Neural cell (in vitro differentiated cells): ENCODE measurements at regions not wholly inside any gene's neighbourhood (a gene's known extent, or its start where the extent isn't known, plus 50 kb on each side); places are given as distances from the start of the nearest gene placed in this dataset.

Source experiments
- H2AFZ ChIP-seq: fragments of 200-600, 300-800 bp; sonication (generic), shearing (Covaris generic); 2 replicates; pipeline ENCODE4 v1.6.0; 2014; ENCODE audit warnings: low read depth, mild to moderate bottlenecking, antibody characterized with exemption, low read length, moderate library complexity
- H3F3A ChIP-seq: fragments of 200-600 bp; shearing (Covaris generic); 2 replicates; pipeline ENCODE4 v1.6.1; 2016; ENCODE audit warnings: mild to moderate bottlenecking, moderate library complexity, mixed read lengths, antibody characterized with exemption, low read length; ENCODE audit not compliant: insufficient read depth, poor library complexity, severe bottlenecking
- H3K27ac ChIP-seq: fragments of 200-600, 300-800 bp; sonication (generic), shearing (Covaris generic); 2 replicates; pipeline ENCODE4 v1.5.1; 2014; ENCODE audit warnings: mild to moderate bottlenecking, low read length, moderate library complexity
- H3K27me3 ChIP-seq: fragments of 300-800, 200-600 bp; sonication (generic), shearing (Covaris generic); 2 replicates; pipeline ENCODE4 v1.6.0; 2014; ENCODE audit warnings: mild to moderate bottlenecking, low read depth, low read length, moderate library complexity; ENCODE audit not compliant: insufficient read depth
- H3K36me3 ChIP-seq: fragments of 300-800, 200-600 bp; sonication (generic), shearing (Covaris generic); 2 replicates; pipeline ENCODE4 v1.5.1; 2014; ENCODE audit warnings: mild to moderate bottlenecking, antibody characterized with exemption, low read length, moderate library complexity; ENCODE audit not compliant: insufficient read depth
- H3K4me2 ChIP-seq: fragments of 300-800, 200-600 bp; sonication (generic), shearing (Covaris generic); 2 replicates; pipeline ENCODE4 v1.6.0; 2014; ENCODE audit warnings: mild to moderate bottlenecking, low read length
- H3K4me3 ChIP-seq: fragments of 300-800, 200-600 bp; sonication (generic), shearing (Covaris generic); 2 replicates; pipeline ENCODE4 v1.5.1; 2014; ENCODE audit warnings: mild to moderate bottlenecking, low read length, moderate library complexity
- H3K79me2 ChIP-seq: fragments of 200-600 bp; shearing (Covaris generic); replicated peaks from 2 replicates; pipeline ENCODE4 v1.6.0; 2014; ENCODE audit warnings: mild to moderate bottlenecking, low read length, moderate library complexity; ENCODE audit not compliant: insufficient read depth
- H3K9ac ChIP-seq: fragments of 300-800, 200-600 bp; sonication (generic), shearing (Covaris generic); 2 replicates; pipeline ENCODE4 v1.6.1; 2016; ENCODE audit warnings: mild to moderate bottlenecking, low read length, mixed read lengths
- H3K9me2 ChIP-seq: fragments of 200-600 bp; shearing (Covaris generic); 2 replicates; pipeline ENCODE4 v1.6.1; 2016; ENCODE audit warnings: mild to moderate bottlenecking, low read length, mixed read lengths; ENCODE audit not compliant: insufficient read depth
- H3K9me3 ChIP-seq: fragments of 200-600, 300-800 bp; sonication (generic), shearing (Covaris generic); 2 replicates; pipeline ENCODE4 v1.6.1; 2016; ENCODE audit warnings: mild to moderate bottlenecking, mixed run types, low read length, moderate library complexity, mixed read lengths
- H4K20me1 ChIP-seq: fragments of 200-600 bp; shearing (Covaris generic); 2 replicates; pipeline ENCODE4 v1.6.1; 2016; ENCODE audit warnings: mild to moderate bottlenecking, mixed run types; ENCODE audit not compliant: insufficient read depth
- EP300 ChIP-seq: fragments of 450-650 bp; conservative IDR thresholded peaks from 2 replicates; pipeline ENCODE4 v1.6.1; 2014; ENCODE audit warnings: antibody characterized with exemption, mild to moderate bottlenecking, moderate library complexity; ENCODE audit not compliant: poor library complexity, severe bottlenecking
- EZH2 ChIP-seq: fragments of 200-600, 300-800 bp; shearing (Covaris generic), sonication (generic); IDR thresholded peaks from 2 replicates; pipeline ENCODE4 v1.6.1; 2014; ENCODE audit warnings: antibody characterized with exemption, low read length, borderline replicate concordance, mild to moderate bottlenecking; ENCODE audit not compliant: insufficient read depth, poor library complexity, severe bottlenecking
- MXI1 ChIP-seq: fragments of 450-650 bp; conservative IDR thresholded peaks from 2 replicates; pipeline ENCODE4 v1.6.1; 2014; ENCODE audit warnings: antibody characterized with exemption, mild to moderate bottlenecking; ENCODE audit not compliant: poor library complexity, severe bottlenecking
- POLR2AphosphoS5 ChIP-seq: IDR thresholded peaks from 2 replicates; pipeline ENCODE4 v1.6.1; 2012
- RAD21 ChIP-seq: fragments of 450-650 bp; conservative IDR thresholded peaks from 2 replicates; pipeline ENCODE4 v1.6.1; 2014; ENCODE audit warnings: antibody characterized with exemption, mild to moderate bottlenecking, moderate library complexity
- SMC3 ChIP-seq: fragments of 450-650 bp; conservative IDR thresholded peaks from 2 replicates; pipeline ENCODE4 v1.6.1; 2014; ENCODE audit warnings: antibody characterized with exemption, mild to moderate bottlenecking, moderate library complexity; ENCODE audit not compliant: poor library complexity
- TAF1 ChIP-seq: IDR thresholded peaks from 2 replicates; pipeline ENCODE4 v1.6.1; 2012; ENCODE audit warnings: low read depth
- TF ChIP-seq, protein P1 (sequence below): IDR thresholded peaks from 2 replicates; pipeline ENCODE4 v1.6.1; 2012; ENCODE audit warnings: borderline replicate concordance
- TF ChIP-seq, protein P2 (sequence below): fragments of 450-650 bp; IDR thresholded peaks from 2 replicates; pipeline ENCODE4 v1.5.1; 2014; ENCODE audit warnings: antibody characterized with exemption, mild to moderate bottlenecking, moderate library complexity; ENCODE audit not compliant: poor library complexity, severe bottlenecking

GRCh38 chrX:95791876-95792275 is 892.8 kb upstream of the DIAPH2 start:
- TF ChIP-seq, protein P1, sequence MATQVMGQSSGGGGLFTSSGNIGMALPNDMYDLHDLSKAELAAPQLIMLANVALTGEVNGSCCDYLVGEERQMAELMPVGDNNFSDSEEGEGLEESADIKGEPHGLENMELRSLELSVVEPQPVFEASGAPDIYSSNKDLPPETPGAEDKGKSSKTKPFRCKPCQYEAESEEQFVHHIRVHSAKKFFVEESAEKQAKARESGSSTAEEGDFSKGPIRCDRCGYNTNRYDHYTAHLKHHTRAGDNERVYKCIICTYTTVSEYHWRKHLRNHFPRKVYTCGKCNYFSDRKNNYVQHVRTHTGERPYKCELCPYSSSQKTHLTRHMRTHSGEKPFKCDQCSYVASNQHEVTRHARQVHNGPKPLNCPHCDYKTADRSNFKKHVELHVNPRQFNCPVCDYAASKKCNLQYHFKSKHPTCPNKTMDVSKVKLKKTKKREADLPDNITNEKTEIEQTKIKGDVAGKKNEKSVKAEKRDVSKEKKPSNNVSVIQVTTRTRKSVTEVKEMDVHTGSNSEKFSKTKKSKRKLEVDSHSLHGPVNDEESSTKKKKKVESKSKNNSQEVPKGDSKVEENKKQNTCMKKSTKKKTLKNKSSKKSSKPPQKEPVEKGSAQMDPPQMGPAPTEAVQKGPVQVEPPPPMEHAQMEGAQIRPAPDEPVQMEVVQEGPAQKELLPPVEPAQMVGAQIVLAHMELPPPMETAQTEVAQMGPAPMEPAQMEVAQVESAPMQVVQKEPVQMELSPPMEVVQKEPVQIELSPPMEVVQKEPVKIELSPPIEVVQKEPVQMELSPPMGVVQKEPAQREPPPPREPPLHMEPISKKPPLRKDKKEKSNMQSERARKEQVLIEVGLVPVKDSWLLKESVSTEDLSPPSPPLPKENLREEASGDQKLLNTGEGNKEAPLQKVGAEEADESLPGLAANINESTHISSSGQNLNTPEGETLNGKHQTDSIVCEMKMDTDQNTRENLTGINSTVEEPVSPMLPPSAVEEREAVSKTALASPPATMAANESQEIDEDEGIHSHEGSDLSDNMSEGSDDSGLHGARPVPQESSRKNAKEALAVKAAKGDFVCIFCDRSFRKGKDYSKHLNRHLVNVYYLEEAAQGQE = no peak
- TF ChIP-seq POLR2AphosphoS5 (no peak), TAF1 (no peak), EZH2 (no peak), RAD21 (no peak), MXI1 (no peak), SMC3 (no peak), EP300 (no peak)
- TF ChIP-seq, protein P2, sequence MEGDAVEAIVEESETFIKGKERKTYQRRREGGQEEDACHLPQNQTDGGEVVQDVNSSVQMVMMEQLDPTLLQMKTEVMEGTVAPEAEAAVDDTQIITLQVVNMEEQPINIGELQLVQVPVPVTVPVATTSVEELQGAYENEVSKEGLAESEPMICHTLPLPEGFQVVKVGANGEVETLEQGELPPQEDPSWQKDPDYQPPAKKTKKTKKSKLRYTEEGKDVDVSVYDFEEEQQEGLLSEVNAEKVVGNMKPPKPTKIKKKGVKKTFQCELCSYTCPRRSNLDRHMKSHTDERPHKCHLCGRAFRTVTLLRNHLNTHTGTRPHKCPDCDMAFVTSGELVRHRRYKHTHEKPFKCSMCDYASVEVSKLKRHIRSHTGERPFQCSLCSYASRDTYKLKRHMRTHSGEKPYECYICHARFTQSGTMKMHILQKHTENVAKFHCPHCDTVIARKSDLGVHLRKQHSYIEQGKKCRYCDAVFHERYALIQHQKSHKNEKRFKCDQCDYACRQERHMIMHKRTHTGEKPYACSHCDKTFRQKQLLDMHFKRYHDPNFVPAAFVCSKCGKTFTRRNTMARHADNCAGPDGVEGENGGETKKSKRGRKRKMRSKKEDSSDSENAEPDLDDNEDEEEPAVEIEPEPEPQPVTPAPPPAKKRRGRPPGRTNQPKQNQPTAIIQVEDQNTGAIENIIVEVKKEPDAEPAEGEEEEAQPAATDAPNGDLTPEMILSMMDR = no peak
- Histone ChIP-seq H3K36me3 (no peaks in the 10 kb centered on the region), H3K27ac (no peak overlapping the region), H3K9ac (no peak overlapping the region), H3K9me2 (no peaks in the 10 kb centered on the region), H2AFZ (no peak overlapping the region), H3K4me2 (no peak overlapping the region), H3K79me2 (no peaks in the 10 kb centered on the region), H3K27me3 (no peaks in the 10 kb centered on the region), H4K20me1 (no peaks in the 10 kb centered on the region), H3K9me3 (no peaks in the 10 kb centered on the region), H3F3A (no peaks in the 10 kb centered on the region), H3K4me3 (no peak overlapping the region)

GRCh38 chrX:95797344-95797743 is 887.3 kb upstream of the DIAPH2 start:
- H3K4me2 ChIP-seq = no peak overlapping the region
- no peak overlapping the region for H3K4me3 ChIP-seq
- no peaks in the 10 kb centered on the region for H3K79me2 ChIP-seq
- H3K36me3 ChIP-seq = no peaks in the 10 kb centered on the region
- TF ChIP-seq SMC3 (no peak), EZH2 (no peak), RAD21 (no peak), EP300 (no peak), POLR2AphosphoS5 (no peak)
- TF ChIP-seq, protein P1 = no peak
- TF ChIP-seq, protein P2 = no peak
- H4K20me1 ChIP-seq = no peaks in the 10 kb centered on the region
- H2AFZ ChIP-seq = no peak overlapping the region
- H3F3A ChIP-seq = no peaks in the 10 kb centered on the region
- no peaks in the 10 kb centered on the region for H3K27me3 ChIP-seq
- H3K9me3 ChIP-seq = no peaks in the 10 kb centered on the region
- H3K9me2 ChIP-seq = no peaks in the 10 kb centered on the region
- no peak overlapping the region for H3K27ac ChIP-seq
- H3K9ac ChIP-seq = no peak overlapping the region
